ENCODE measurements at regions not wholly inside any gene's neighbourhood (a gene's known extent, or its start where the extent isn't known, plus 50 kb on each side); places are given as distances from the start of the nearest gene placed in this dataset.

GRCh38 chr5:105806596-105806995 lies 1864.1 kb downstream of the EFNA5 start:
- Histone ChIP-seq H3K9me3 (no peaks in the 10 kb centered on the region), H3K36me3 (no peaks in the 10 kb centered on the region), H3K27me3 (no peaks in the 10 kb centered on the region), H3K4me1 (no peaks in the 10 kb centered on the region), H3K4me3 (no peak overlapping the region), H3K27ac (no peak overlapping the region)
- no peak for TF ChIP-seq CTCF (IDR thresholded peaks at IDR 0.05)
- DNase-seq (ENCODE audit: low spot score), result no peak

- H3K36me3 ChIP-seq, result no peaks in the 10 kb centered on the region
- H3K9me3 ChIP-seq, result no peaks in the 10 kb centered on the region
- no peak overlapping the region for H3K4me3 ChIP-seq
- TF ChIP-seq CTCF (IDR thresholded peaks at IDR 0.05), result no peak
- H3K4me1 ChIP-seq, result no peaks in the 10 kb centered on the region
- no peak for DNase-seq (ENCODE audit: low spot score)
- no peak overlapping the region for H3K27ac ChIP-seq
- H3K27me3 ChIP-seq, result no peaks in the 10 kb centered on the region
Measured at GRCh38 chr5:105803431-105803830, 1867.3 kb downstream of the EFNA5 start.

GRCh38 chr5:105794578-105794977 lies 1876.2 kb downstream of the EFNA5 start:
- no peak for DNase-seq (ENCODE audit: low spot score)
- TF ChIP-seq CTCF (IDR thresholded peaks at IDR 0.05), result no peak

GRCh38 chr5:105789246-105789645 lies 1881.5 kb downstream of the EFNA5 start:
- Histone ChIP-seq H3K9me3 (no peaks in the 10 kb centered on the region), H3K4me3 (no peak overlapping the region), H3K27me3 (no peaks in the 10 kb centered on the region), H3K4me1 (no peaks in the 10 kb centered on the region), H3K27ac (no peak overlapping the region), H3K36me3 (no peaks in the 10 kb centered on the region)
- TF ChIP-seq CTCF (IDR thresholded peaks at IDR 0.05), result no peak
- DNase-seq (ENCODE audit: low spot score), result no peak

More at GRCh38 chr5:105794578-105794977, 1876.2 kb downstream of the EFNA5 start:
- Histone ChIP-seq H3K9me3 (no peaks in the 10 kb centered on the region), H3K27ac (no peak overlapping the region), H3K4me3 (no peak overlapping the region), H3K27me3 (no peaks in the 10 kb centered on the region), H3K4me1 (no peaks in the 10 kb centered on the region), H3K36me3 (no peaks in the 10 kb centered on the region)

- no peak for DNase-seq (ENCODE audit: low spot score)
- no peaks in the 10 kb centered on the region for H3K36me3 ChIP-seq
- H3K4me1 ChIP-seq, result no peaks in the 10 kb centered on the region
- H3K4me3 ChIP-seq, result no peak overlapping the region
- TF ChIP-seq CTCF (IDR thresholded peaks at IDR 0.05), result no peak
- no peaks in the 10 kb centered on the region for H3K9me3 ChIP-seq
- no peaks in the 10 kb centered on the region for H3K27me3 ChIP-seq
- no peak overlapping the region for H3K27ac ChIP-seq
Measured at GRCh38 chr5:105783811-105784210, 1886.9 kb downstream of the EFNA5 start.

GRCh38 chr5:105782501-105782900 lies 1888.2 kb downstream of the EFNA5 start:
- no peak for DNase-seq (ENCODE audit: low spot score)
- no peak overlapping the region for H3K27ac ChIP-seq
- no peak for TF ChIP-seq CTCF (IDR thresholded peaks at IDR 0.05)
- no peaks in the 10 kb centered on the region for H3K9me3 ChIP-seq
- no peak overlapping the region for H3K4me3 ChIP-seq
- no peaks in the 10 kb centered on the region for H3K27me3 ChIP-seq
- H3K4me1 ChIP-seq, result no peaks in the 10 kb centered on the region
- no peaks in the 10 kb centered on the region for H3K36me3 ChIP-seq
